HG03432 (cell line): ENCODE measurements at regions not wholly inside any gene's neighbourhood (a gene's known extent, or its start where the extent isn't known, plus 50 kb on each side); places are given as distances from the start of the nearest gene placed in this dataset.
"Not testable (repeated sequence)": the region's sequence is repeated elsewhere in the genome, so short reads cannot be mapped to it uniquely, and the experiment has no call there.

Experiments used
- ATAC-seq: cut with Tn5 transposase; IDR thresholded peaks from one replicate; pipeline ENCODE4 v1.9.1; 2021; ENCODE audit warnings: mild to moderate bottlenecking, moderate library complexity; ENCODE audit not compliant: unreplicated experiment

- no peak for ATAC-seq
Measured at GRCh38 chr5:40233268-40233667, 446.4 kb upstream of the PTGER4 start.

GRCh38 chr5:40227931-40228330, 451.8 kb upstream of the PTGER4 start:
- no peak for ATAC-seq

- no peak for ATAC-seq
Measured at GRCh38 chr5:40227366-40227765, 452.3 kb upstream of the PTGER4 start.

GRCh38 chr5:40226906-40227305, 452.8 kb upstream of the PTGER4 start:
- no peak for ATAC-seq

- peak; percentile 34 for ATAC-seq
Measured at GRCh38 chr5:40225147-40225546, 454.6 kb upstream of the PTGER4 start.

- peak; percentile 30 for ATAC-seq
Measured at GRCh38 chr5:40224421-40224820, 455.3 kb upstream of the PTGER4 start.

- ATAC-seq: peak; percentile 77
Measured at GRCh38 chr5:40223884-40224402, 455.8 kb upstream of the PTGER4 start.

- ATAC-seq: no peak
Measured at GRCh38 chr5:40221796-40222195, 457.9 kb upstream of the PTGER4 start.

GRCh38 chr5:40221255-40221654, 458.5 kb upstream of the PTGER4 start:
- ATAC-seq: no peak

- no peak for ATAC-seq
Measured at GRCh38 chr5:40220260-40220659, 459.5 kb upstream of the PTGER4 start.

- ATAC-seq: no peak
Measured at GRCh38 chr5:40217553-40217952, 462.2 kb upstream of the PTGER4 start.

GRCh38 chr5:40210694-40211093, 469.0 kb upstream of the PTGER4 start:
- ATAC-seq: no peak

- ATAC-seq: no peak
Measured at GRCh38 chr5:40206030-40206429, 473.7 kb upstream of the PTGER4 start.

GRCh38 chr5:40204144-40204543, 475.6 kb upstream of the PTGER4 start:
- no peak for ATAC-seq

- ATAC-seq: no peak
Measured at GRCh38 chr5:40202814-40203440, 476.8 kb upstream of the PTGER4 start.

GRCh38 chr5:40198736-40199135, 481.0 kb upstream of the PTGER4 start:
- ATAC-seq: no peak

GRCh38 chr5:40195574-40195973, 484.1 kb upstream of the PTGER4 start:
- ATAC-seq: not testable (repeated sequence)

- ATAC-seq: no peak
Measured at GRCh38 chr5:40191150-40191549, 488.6 kb upstream of the PTGER4 start.

GRCh38 chr5:40172721-40173120, 507.0 kb upstream of the PTGER4 start:
- ATAC-seq: no peak

GRCh38 chr5:40171971-40172370, 507.7 kb upstream of the PTGER4 start:
- ATAC-seq: no peak

GRCh38 chr5:40167283-40167682, 512.4 kb upstream of the PTGER4 start:
- ATAC-seq: no peak

GRCh38 chr5:40166802-40167201, 512.9 kb upstream of the PTGER4 start:
- ATAC-seq: no peak
